Mesendoderm (in vitro differentiated cells): ENCODE measurements at regions not wholly inside any gene's neighbourhood (a gene's known extent, or its start where the extent isn't known, plus 50 kb on each side); places are given as distances from the start of the nearest gene placed in this dataset.
"Not testable (repeated sequence)": the region's sequence is repeated elsewhere in the genome, so short reads cannot be mapped to it uniquely, and the experiment has no call there.

ENCODE experiments used
- DNase-seq: peaks from one replicate; pipeline ENCODE4 v3.0.0; 2013
- H2AK5ac ChIP-seq: 2 replicates; pipeline ENCODE4 v1.6.1; 2013; ENCODE audit warnings: low read length, inconsistent platforms
- H2BK120ac ChIP-seq: 2 replicates; pipeline ENCODE4 v1.6.1; 2013; ENCODE audit warnings: low read depth, mild to moderate bottlenecking, low read length, moderate library complexity, mixed read lengths
- H2BK15ac ChIP-seq: replicated peaks from 2 replicates; pipeline ENCODE4 v1.6.1; 2013; ENCODE audit warnings: low read depth, mild to moderate bottlenecking, moderate library complexity
- H2BK5ac ChIP-seq: 2 replicates; pipeline ENCODE4 v1.6.1; 2013; ENCODE audit warnings: low read length, inconsistent platforms
- H3K18ac ChIP-seq: 2 replicates; pipeline ENCODE4 v1.6.1; 2013; ENCODE audit warnings: mild to moderate bottlenecking, low read length, mixed read lengths
- H3K23ac ChIP-seq: one replicate; pipeline ENCODE4 v1.6.1; 2013; ENCODE audit warnings: low read length
- H3K27ac ChIP-seq: 2 replicates; pipeline ENCODE4 v1.5.1; 2013; ENCODE audit warnings: low read depth, mild to moderate bottlenecking, inconsistent platforms, low read length, moderate library complexity
- H3K27me3 ChIP-seq: 2 replicates; pipeline ENCODE4 v1.6.1; 2013; ENCODE audit warnings: low read length, control low read depth, mild to moderate bottlenecking, inconsistent platforms; ENCODE audit not compliant: insufficient read depth, poor library complexity
- H3K36me3 ChIP-seq: 2 replicates; pipeline ENCODE4 v1.6.1; 2013; ENCODE audit warnings: low read length, inconsistent platforms; ENCODE audit not compliant: control insufficient read depth, insufficient read depth
- H3K4ac ChIP-seq: one replicate; pipeline ENCODE4 v1.6.1; 2013; ENCODE audit warnings: low read depth, mild to moderate bottlenecking, low read length, moderate library complexity
- H3K4me1 ChIP-seq: 2 replicates; pipeline ENCODE4 v1.6.1; 2013; ENCODE audit warnings: low read depth, low read length, inconsistent platforms; ENCODE audit not compliant: control insufficient read depth
- H3K4me2 ChIP-seq: 2 replicates; pipeline ENCODE4 v1.6.1; 2013; ENCODE audit warnings: low read length
- H3K4me3 ChIP-seq: 2 replicates; pipeline ENCODE4 v1.5.1; 2013; ENCODE audit warnings: mild to moderate bottlenecking, low read length
- H3K56ac ChIP-seq: one replicate; pipeline ENCODE4 v1.6.1; 2013; ENCODE audit warnings: low read length
- H3K79me1 ChIP-seq: 2 replicates; pipeline ENCODE4 v1.6.1; 2013; ENCODE audit warnings: low read length, inconsistent platforms
- H3K79me2 ChIP-seq: 2 replicates; pipeline ENCODE4 v1.6.1; 2013; ENCODE audit warnings: mild to moderate bottlenecking, low read length; ENCODE audit not compliant: control insufficient read depth, insufficient read depth
- H3K9ac ChIP-seq: 2 replicates; pipeline ENCODE4 v1.6.1; 2013; ENCODE audit warnings: low read length, inconsistent platforms
- H4K5ac ChIP-seq: one replicate; pipeline ENCODE4 v1.6.1; 2013; ENCODE audit warnings: low read length
- H4K8ac ChIP-seq: one replicate; pipeline ENCODE4 v1.6.1; 2013; ENCODE audit warnings: low read depth, mild to moderate bottlenecking, control low read depth, low read length, moderate library complexity
- WGBS: extraction: QIAGEN DNeasy Blood & Tissue Kit; methylation state at CpG from one replicate; pipeline ENCODE4 v1.1.7; 2013; ENCODE audit warnings: low lambda C conversion rate, missing lambda C conversion rate; ENCODE audit not compliant: insufficient coverage; ENCODE audit errors: extremely low coverage; 5-methylcytosine and 5-hydroxymethylcytosine counted together

DNA sequence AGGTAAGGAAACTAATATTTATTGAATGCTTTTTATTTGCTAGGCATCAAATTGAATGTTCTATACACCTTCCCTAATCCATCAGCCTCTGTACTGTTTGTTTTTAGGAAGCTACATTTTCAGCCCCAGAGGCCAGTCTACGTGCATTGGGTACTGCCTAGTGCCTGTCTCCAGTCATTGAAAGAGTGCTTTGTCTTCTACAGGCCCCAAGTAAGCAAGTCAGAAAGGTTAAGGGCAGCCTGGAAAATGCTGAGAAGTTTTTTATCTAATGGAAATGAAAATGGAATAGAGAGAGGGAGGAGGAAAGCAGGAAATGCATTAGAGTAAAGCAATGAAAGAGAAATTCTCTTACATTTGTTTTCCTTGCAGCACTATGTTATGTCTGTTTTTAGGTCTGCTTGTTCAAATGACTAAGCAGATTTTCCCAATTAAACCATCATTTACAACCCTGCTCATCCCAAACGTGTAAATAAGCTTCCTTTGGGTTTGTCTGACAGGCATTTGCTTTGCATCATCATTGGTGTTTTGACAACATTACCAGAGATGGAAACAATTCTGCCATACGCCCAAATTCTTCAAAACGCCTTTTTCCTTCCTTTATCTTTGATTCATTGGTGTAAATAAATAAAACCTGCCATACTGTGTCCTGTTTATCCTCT lies 116.0 kb upstream of the GOT2 start:
- Histone ChIP-seq H2BK5ac (no peak overlapping the region), H3K27ac (no peak overlapping the region)
- no CpG with 5 or more reads among the region's 4 CpGs for WGBS

GRCh38 chr16:58848662-58849002 lies 114.5 kb upstream of the GOT2 start:
- H3K9ac ChIP-seq, result no peak overlapping the region
- H2BK5ac ChIP-seq, result no peak overlapping the region
- no peak for DNase-seq
- H3K56ac ChIP-seq, result no peak overlapping the region
- no peaks in the 10 kb centered on the region for H3K36me3 ChIP-seq
- no peaks in the 10 kb centered on the region for H3K79me2 ChIP-seq
- no peaks in the 10 kb centered on the region for H3K79me1 ChIP-seq
- H3K18ac ChIP-seq, result no peak overlapping the region
- H2BK120ac ChIP-seq, result no peak overlapping the region
- H3K27ac ChIP-seq, result no peak overlapping the region
- no peak overlapping the region for H4K5ac ChIP-seq
- H2BK15ac ChIP-seq, result no peak overlapping the region
- no CpG with 5 or more reads among the region's 2 CpGs for WGBS
- H3K4me3 ChIP-seq, result no peak overlapping the region
- no peaks in the 10 kb centered on the region for H3K27me3 ChIP-seq
- peaks cover 2% of the 10 kb centered on the region for H3K4me1 ChIP-seq
- no peak overlapping the region for H3K4ac ChIP-seq
- no peak overlapping the region for H3K4me2 ChIP-seq
- no peak overlapping the region for H2AK5ac ChIP-seq
- no peak overlapping the region for H4K8ac ChIP-seq
- no peak overlapping the region for H3K23ac ChIP-seq

More for the DNA sequence above, 116.0 kb upstream of the GOT2 start:
- no peak overlapping the region for H3K23ac ChIP-seq
- no peak overlapping the region for H3K56ac ChIP-seq
- no peak overlapping the region for H2BK15ac ChIP-seq
- no peaks in the 10 kb centered on the region for H3K27me3 ChIP-seq
- no peak overlapping the region for H3K18ac ChIP-seq
- H4K5ac ChIP-seq, result no peak overlapping the region
- DNase-seq, result peak; percentile 42
- no peak overlapping the region for H2AK5ac ChIP-seq
- no peak overlapping the region for H2BK120ac ChIP-seq
- H3K36me3 ChIP-seq, result no peaks in the 10 kb centered on the region
- no peak overlapping the region for H4K8ac ChIP-seq
- no peak overlapping the region for H3K4me3 ChIP-seq
- no peak overlapping the region for H3K9ac ChIP-seq
- H3K4me2 ChIP-seq, result no peak overlapping the region
- H3K79me2 ChIP-seq, result no peaks in the 10 kb centered on the region
- no peaks in the 10 kb centered on the region for H3K79me1 ChIP-seq
- no peak overlapping the region for H3K4ac ChIP-seq
- H3K4me1 ChIP-seq, result peaks cover 2% of the 10 kb centered on the region

GRCh38 chr16:58847902-58848661 lies 114.0 kb upstream of the GOT2 start:
- WGBS, result no CpG with 5 or more reads among the region's 4 CpGs
- H3K79me2 ChIP-seq, result no peaks in the 10 kb centered on the region
- H3K27me3 ChIP-seq, result no peaks in the 10 kb centered on the region
- no peak overlapping the region for H4K5ac ChIP-seq
- peak; percentile 34 for DNase-seq
- H3K56ac ChIP-seq, result no peak overlapping the region
- H3K9ac ChIP-seq, result no peak overlapping the region
- no peak overlapping the region for H4K8ac ChIP-seq
- no peak overlapping the region for H3K18ac ChIP-seq
- H2BK5ac ChIP-seq, result no peak overlapping the region
- no peak overlapping the region for H2BK120ac ChIP-seq
- H3K79me1 ChIP-seq, result no peaks in the 10 kb centered on the region
- H3K4me2 ChIP-seq, result no peak overlapping the region
- no peaks in the 10 kb centered on the region for H3K36me3 ChIP-seq
- H3K4me1 ChIP-seq, result peaks cover 2% of the 10 kb centered on the region
- no peak overlapping the region for H3K4ac ChIP-seq
- no peak overlapping the region for H2AK5ac ChIP-seq
- no peak overlapping the region for H3K27ac ChIP-seq
- H3K23ac ChIP-seq, result no peak overlapping the region
- no peak overlapping the region for H2BK15ac ChIP-seq
- no peak overlapping the region for H3K4me3 ChIP-seq

DNA sequence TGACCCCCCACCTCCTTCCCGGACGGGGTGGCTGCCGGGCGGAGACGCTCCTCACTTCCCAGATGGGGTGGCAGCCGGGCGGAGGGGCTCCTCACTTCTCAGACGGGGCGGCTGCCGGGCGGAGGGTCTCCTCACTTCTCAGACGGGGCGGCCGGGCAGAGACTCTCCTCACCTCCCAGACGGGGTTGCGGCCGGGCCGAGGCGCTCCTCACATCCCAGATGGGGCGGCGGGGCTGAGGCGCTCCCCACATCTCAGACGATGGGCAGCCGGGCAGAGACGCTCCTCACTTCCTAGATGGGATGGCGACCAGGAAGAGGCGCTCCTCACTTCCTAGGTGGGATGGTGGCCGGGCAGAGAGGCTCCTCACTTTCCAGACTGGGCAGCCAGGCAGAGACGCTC lies 112.1 kb upstream of the GOT2 start:
- not testable (repeated sequence) for H3K4me1 ChIP-seq, H4K8ac ChIP-seq, H3K18ac ChIP-seq, H3K23ac ChIP-seq, H3K56ac ChIP-seq, H4K5ac ChIP-seq, H2BK5ac ChIP-seq, H2BK120ac ChIP-seq, H2BK15ac ChIP-seq, H3K36me3 ChIP-seq, H3K79me1 ChIP-seq, H3K4ac ChIP-seq, DNase-seq, H3K9ac ChIP-seq, H3K4me3 ChIP-seq, H3K4me2 ChIP-seq, H3K27ac ChIP-seq, H2AK5ac ChIP-seq, H3K27me3 ChIP-seq, H3K79me2 ChIP-seq
- WGBS, result no CpG with 5 or more reads among the region's 29 CpGs

- H2BK5ac ChIP-seq, result no peak overlapping the region
- no peak overlapping the region for H3K4me2 ChIP-seq
- no peaks in the 10 kb centered on the region for H3K79me1 ChIP-seq
- no peaks in the 10 kb centered on the region for H3K36me3 ChIP-seq
- H3K27me3 ChIP-seq, result no peaks in the 10 kb centered on the region
- no peak overlapping the region for H3K23ac ChIP-seq
- no peak overlapping the region for H3K4ac ChIP-seq
- no peak overlapping the region for H3K18ac ChIP-seq
- no peaks in the 10 kb centered on the region for H3K79me2 ChIP-seq
- WGBS, result no CpG with 5 or more reads among the region's 2 CpGs
- peak; percentile 50 for DNase-seq
- no peak overlapping the region for H3K56ac ChIP-seq
- H3K9ac ChIP-seq, result no peak overlapping the region
- no peak overlapping the region for H3K4me3 ChIP-seq
- H2BK15ac ChIP-seq, result no peak overlapping the region
- H3K27ac ChIP-seq, result no peak overlapping the region
- H2BK120ac ChIP-seq, result no peak overlapping the region
- H3K4me1 ChIP-seq, result peaks cover 2% of the 10 kb centered on the region
- H4K5ac ChIP-seq, result no peak overlapping the region
- H4K8ac ChIP-seq, result no peak overlapping the region
- H2AK5ac ChIP-seq, result no peak overlapping the region
Observed at GRCh38 chr16:58843675-58844074, 109.6 kb upstream of the GOT2 start.

- Histone ChIP-seq H3K27ac (no peak overlapping the region), H4K8ac (no peak overlapping the region), H3K79me2 (no peaks in the 10 kb centered on the region), H2BK15ac (no peak overlapping the region), H3K36me3 (no peaks in the 10 kb centered on the region), H3K4me1 (no peaks in the 10 kb centered on the region), H3K56ac (no peak overlapping the region), H3K9ac (no peak overlapping the region), H3K4me3 (no peak overlapping the region), H3K4ac (no peak overlapping the region), H3K27me3 (no peaks in the 10 kb centered on the region), H2BK120ac (no peak overlapping the region), H3K18ac (no peak overlapping the region), H2BK5ac (no peak overlapping the region), H3K23ac (no peak overlapping the region), H4K5ac (no peak overlapping the region), H2AK5ac (no peak overlapping the region), H3K4me2 (no peak overlapping the region), H3K79me1 (no peaks in the 10 kb centered on the region)
- DNase-seq, result no peak
Observed at GRCh38 chr16:58842746-58843145, 108.6 kb upstream of the GOT2 start.
